HL-60 (cell line): ENCODE measurements at regions not wholly inside any gene's neighbourhood (a gene's known extent, or its start where the extent isn't known, plus 50 kb on each side); places are given as distances from the start of the nearest gene placed in this dataset.

ENCODE experiments used
- DNase-seq, 2 experiments: peaks; one replicate each; pipeline ENCODE4 v3.0.0-alpha.2; 2010 to 2020; ENCODE audit warnings: low read depth in 1 of 2, low spot score in 1 of 2
- H3K27ac ChIP-seq: fragments of 250-450 bp; sonication (Bioruptor Pico); replicated peaks from 2 replicates; pipeline ENCODE4 v1.5.1; 2020; ENCODE audit warnings: mild to moderate bottlenecking, moderate library complexity
- H3K27me3 ChIP-seq: fragments of 250-450 bp; sonication (Bioruptor Pico); 2 replicates; pipeline ENCODE4 v1.5.1; 2021; ENCODE audit warnings: mild to moderate bottlenecking, moderate library complexity; ENCODE audit not compliant: insufficient read depth, poor library complexity, severe bottlenecking
- H3K4me3 ChIP-seq: replicated peaks from 2 replicates; pipeline ENCODE4 v1.5.1; 2011; ENCODE audit warnings: mild to moderate bottlenecking, control low read depth, low read length; ENCODE audit not compliant: insufficient read depth
- GABPA ChIP-seq: IDR thresholded peaks from 2 replicates; pipeline ENCODE4 v1.6.1; 2012; ENCODE audit warnings: low read depth
- POLR2AphosphoS5 ChIP-seq: IDR thresholded peaks from 2 replicates; pipeline ENCODE4 v1.6.1; 2012; ENCODE audit warnings: low read depth
- REST ChIP-seq: IDR thresholded peaks from 2 replicates; pipeline ENCODE4 v1.6.1; 2012; ENCODE audit warnings: low read depth; ENCODE audit not compliant: insufficient replicate concordance
- SPI1 ChIP-seq: IDR thresholded peaks from 2 replicates; pipeline ENCODE4 v1.6.1; 2012; ENCODE audit warnings: low read depth, mild to moderate bottlenecking, borderline replicate concordance
- TF ChIP-seq, protein P1 (sequence below): IDR thresholded peaks from one replicate; pipeline ENCODE4 v1.5.1; 2011; ENCODE audit warnings: low read length, control low read depth, inconsistent platforms; ENCODE audit not compliant: insufficient read depth

GRCh38 chr1:225720937-225721336 is 56.7 kb upstream of the SRP9 start:
- no peak overlapping the region for H3K27ac ChIP-seq
- no peak for TF ChIP-seq SPI1
- TF ChIP-seq, protein P1, sequence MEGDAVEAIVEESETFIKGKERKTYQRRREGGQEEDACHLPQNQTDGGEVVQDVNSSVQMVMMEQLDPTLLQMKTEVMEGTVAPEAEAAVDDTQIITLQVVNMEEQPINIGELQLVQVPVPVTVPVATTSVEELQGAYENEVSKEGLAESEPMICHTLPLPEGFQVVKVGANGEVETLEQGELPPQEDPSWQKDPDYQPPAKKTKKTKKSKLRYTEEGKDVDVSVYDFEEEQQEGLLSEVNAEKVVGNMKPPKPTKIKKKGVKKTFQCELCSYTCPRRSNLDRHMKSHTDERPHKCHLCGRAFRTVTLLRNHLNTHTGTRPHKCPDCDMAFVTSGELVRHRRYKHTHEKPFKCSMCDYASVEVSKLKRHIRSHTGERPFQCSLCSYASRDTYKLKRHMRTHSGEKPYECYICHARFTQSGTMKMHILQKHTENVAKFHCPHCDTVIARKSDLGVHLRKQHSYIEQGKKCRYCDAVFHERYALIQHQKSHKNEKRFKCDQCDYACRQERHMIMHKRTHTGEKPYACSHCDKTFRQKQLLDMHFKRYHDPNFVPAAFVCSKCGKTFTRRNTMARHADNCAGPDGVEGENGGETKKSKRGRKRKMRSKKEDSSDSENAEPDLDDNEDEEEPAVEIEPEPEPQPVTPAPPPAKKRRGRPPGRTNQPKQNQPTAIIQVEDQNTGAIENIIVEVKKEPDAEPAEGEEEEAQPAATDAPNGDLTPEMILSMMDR = no peak
- TF ChIP-seq REST = no peak
- TF ChIP-seq POLR2AphosphoS5 = no peak
- TF ChIP-seq GABPA = no peak
- H3K27me3 ChIP-seq = no peaks in the 10 kb centered on the region
- no peak overlapping the region for H3K4me3 ChIP-seq
- DNase-seq = no peak

GRCh38 chr1:225724251-225724650 is 53.4 kb upstream of the SRP9 start:
- DNase-seq = no peak
- Histone ChIP-seq H3K27ac (no peak overlapping the region), H3K4me3 (no peak overlapping the region), H3K27me3 (no peaks in the 10 kb centered on the region)
- TF ChIP-seq POLR2AphosphoS5 (no peak), GABPA (no peak), REST (no peak), SPI1 (no peak)
- TF ChIP-seq, protein P1 = no peak
